Endothelial cell of umbilical vein (primary cell): ENCODE measurements at regions not wholly inside any gene's neighbourhood (a gene's known extent, or its start where the extent isn't known, plus 50 kb on each side); places are given as distances from the start of the nearest gene placed in this dataset.

Experiments
- BruUV-seq: library from RNA; stranded (reverse); fragments of 400-500 nt; replicated peaks from 2 replicates; lab custom pipeline; 2021; lab: Mats Ljungman, UMichigan
- CTCF ChIA-PET: fragments of 300-600, 350-600 bp; sonication (Branson Sonifier 250); formaldehyde crosslinking; loops from one replicate; lab custom pipeline; 2021; ENCODE audit warnings: antibody characterized with exemption, inconsistent platforms; lab: Charles Lee
- POLR2A ChIA-PET: fragments of 300-600, 350-600 bp; sonication (Branson Sonifier 250); formaldehyde crosslinking; loops from one replicate; lab custom pipeline; 2021; ENCODE audit warnings: antibody characterized with exemption, inconsistent platforms; lab: Charles Lee
- DNase-seq: peaks from one replicate; pipeline ENCODE4 v3.0.0-alpha.2; 2011; ENCODE audit warnings: low read depth, low spot score
- FAIRE-seq: peaks from 2 replicates; lab custom pipeline; 2011; peaks lifted over from hg19 to GRCh38; lab: Jason Lieb, UNC
- H2AFZ ChIP-seq: 2 replicates; pipeline ENCODE4 v1.6.0; 2012; ENCODE audit warnings: low read depth, low read length, control low read depth, inconsistent platforms
- H3K27ac ChIP-seq: 2 replicates; pipeline ENCODE4 v1.5.1; 2011; ENCODE audit warnings: low read depth, mild to moderate bottlenecking, control low read depth, low read length, moderate library complexity; ENCODE audit not compliant: insufficient read depth
- H3K27me3 ChIP-seq, 2 experiments: 2 replicates each; pipeline versions ENCODE4 v1.6.0 to v1.6.1; 2011; ENCODE audit warnings: low read length in 2 of 2, mixed read lengths in 1 of 2; ENCODE audit not compliant: control insufficient read depth in 2 of 2, insufficient read depth in 2 of 2
- H3K36me3 ChIP-seq, 2 experiments: 2 replicates in 1 of 2; 3 replicates in 1 of 2; pipeline ENCODE4 v1.5.1; 2011; ENCODE audit warnings: low read length in 2 of 2, mild to moderate bottlenecking in 1 of 2, moderate library complexity in 1 of 2; ENCODE audit not compliant: control insufficient read depth in 2 of 2, insufficient read depth in 2 of 2; ENCODE audit errors: extremely low read depth in 1 of 2
- H3K4me1 ChIP-seq: 3 replicates; pipeline ENCODE4 v1.5.1; 2011; ENCODE audit warnings: mild to moderate bottlenecking, low read length; ENCODE audit not compliant: control insufficient read depth, insufficient read depth; ENCODE audit errors: extremely low read depth
- H3K4me2 ChIP-seq: 2 replicates; pipeline ENCODE4 v1.6.1; 2011; ENCODE audit warnings: low read length, control low read depth, mixed read lengths; ENCODE audit not compliant: insufficient read depth
- H3K4me3 ChIP-seq, 3 experiments: fragments of 200-600 bp in 1 of 3; sonication (generic), shearing (Covaris generic) in 1 of 3; replicated peaks in 1 of 3; 2 replicates each; pipeline ENCODE4 v1.5.1; 2011 to 2016; ENCODE audit warnings: control low read depth in 3 of 3, low read length in 3 of 3, mild to moderate bottlenecking in 2 of 3, inconsistent platforms in 1 of 3, low read depth in 1 of 3, moderate library complexity in 1 of 3; ENCODE audit not compliant: insufficient read depth in 1 of 3
- H3K79me2 ChIP-seq: 2 replicates; pipeline ENCODE4 v1.6.0; 2012; ENCODE audit warnings: low read length, inconsistent platforms; ENCODE audit not compliant: control insufficient read depth, insufficient read depth
- H3K9ac ChIP-seq: replicated peaks from 2 replicates; pipeline ENCODE3; 2011; ENCODE audit warnings: low read length, control low read depth; ENCODE audit not compliant: insufficient read depth; ENCODE audit errors: extremely low read depth
- H3K9me1 ChIP-seq: replicated peaks from 3 replicates; pipeline ENCODE4 v1.6.0; 2011; ENCODE audit warnings: mild to moderate bottlenecking, low read length; ENCODE audit not compliant: control insufficient read depth, insufficient read depth; ENCODE audit errors: extremely low read depth
- H3K9me3 ChIP-seq: replicated peaks from 2 replicates; pipeline ENCODE4 v1.5.1; 2012; ENCODE audit warnings: low read length, inconsistent platforms; ENCODE audit not compliant: control insufficient read depth, insufficient read depth
- H4K20me1 ChIP-seq: replicated peaks from 2 replicates; pipeline ENCODE3; 2011; ENCODE audit warnings: mild to moderate bottlenecking, low read length; ENCODE audit not compliant: control insufficient read depth, insufficient read depth; ENCODE audit errors: extremely low read depth
- EZH2 ChIP-seq: IDR thresholded peaks from 2 replicates; pipeline ENCODE4 v1.6.1; 2012; ENCODE audit warnings: borderline replicate concordance, low read depth, mild to moderate bottlenecking, moderate library complexity, low read length, inconsistent platforms; ENCODE audit not compliant: severe bottlenecking
- FOS ChIP-seq: IDR thresholded peaks from 2 replicates; pipeline ENCODE4 v1.6.1; 2011; ENCODE audit warnings: mild to moderate bottlenecking, low read length, moderate library complexity, borderline replicate concordance; ENCODE audit not compliant: insufficient read depth
- GATA2 ChIP-seq: IDR thresholded peaks from 2 replicates; pipeline ENCODE4 v1.7.0; 2011; ENCODE audit warnings: low read depth, mild to moderate bottlenecking, moderate library complexity, mixed read lengths, low read length; ENCODE audit not compliant: insufficient read length, insufficient read depth
- JUN ChIP-seq: IDR thresholded peaks from 2 replicates; pipeline ENCODE4 v1.6.1; 2011; ENCODE audit warnings: borderline replicate concordance, low read depth; ENCODE audit not compliant: insufficient read length, insufficient read depth
- MAX ChIP-seq: IDR thresholded peaks from 2 replicates; pipeline ENCODE4 v1.6.1; 2011; ENCODE audit not compliant: insufficient read depth, insufficient read length
- MYC ChIP-seq: IDR thresholded peaks from one replicate; pipeline ENCODE4 v1.6.1; 2011; ENCODE audit warnings: mild to moderate bottlenecking, low read depth, low read length
- POLR2A ChIP-seq: IDR thresholded peaks from 2 replicates; pipeline ENCODE4 v1.6.1; 2012; ENCODE audit warnings: low read depth, mild to moderate bottlenecking, control low read depth, low read length
- POLR2AphosphoS5 ChIP-seq: IDR thresholded peaks from 2 replicates; pipeline ENCODE4 v1.6.1; 2012; ENCODE audit warnings: low read depth, mild to moderate bottlenecking, control low read depth, low read length, moderate library complexity; ENCODE audit not compliant: insufficient read depth
- dilution Hi-C: fragments of 300-500 bp; cut with MboI; formaldehyde crosslinking; loops from one replicate; pipeline ENCODE4 v1.15.0; 2019; ENCODE audit warnings: low sequenced_read_pairs; ENCODE audit not compliant: extremely low pct_ligation_motif_present
- intact Hi-C: fragments of 100-400 bp; cut with micrococcal nuclease; formaldehyde crosslinking; loops from one replicate; pipeline ENCODE4 v1.10.0; 2022
- TF ChIP-seq, protein P1 (sequence below), 2 donors: IDR thresholded peaks; 1 replicate in 1 of 2; 2 replicates in 1 of 2; pipeline ENCODE4 v1.5.1; 2011; ENCODE audit warnings: low read length in 2 of 2, mild to moderate bottlenecking in 2 of 2, moderate library complexity in 2 of 2, control low read depth in 1 of 2, inconsistent platforms in 1 of 2, low read depth in 1 of 2; ENCODE audit not compliant: insufficient read depth in 1 of 2; ENCODE audit errors: extremely low read depth in 1 of 2

DNA sequence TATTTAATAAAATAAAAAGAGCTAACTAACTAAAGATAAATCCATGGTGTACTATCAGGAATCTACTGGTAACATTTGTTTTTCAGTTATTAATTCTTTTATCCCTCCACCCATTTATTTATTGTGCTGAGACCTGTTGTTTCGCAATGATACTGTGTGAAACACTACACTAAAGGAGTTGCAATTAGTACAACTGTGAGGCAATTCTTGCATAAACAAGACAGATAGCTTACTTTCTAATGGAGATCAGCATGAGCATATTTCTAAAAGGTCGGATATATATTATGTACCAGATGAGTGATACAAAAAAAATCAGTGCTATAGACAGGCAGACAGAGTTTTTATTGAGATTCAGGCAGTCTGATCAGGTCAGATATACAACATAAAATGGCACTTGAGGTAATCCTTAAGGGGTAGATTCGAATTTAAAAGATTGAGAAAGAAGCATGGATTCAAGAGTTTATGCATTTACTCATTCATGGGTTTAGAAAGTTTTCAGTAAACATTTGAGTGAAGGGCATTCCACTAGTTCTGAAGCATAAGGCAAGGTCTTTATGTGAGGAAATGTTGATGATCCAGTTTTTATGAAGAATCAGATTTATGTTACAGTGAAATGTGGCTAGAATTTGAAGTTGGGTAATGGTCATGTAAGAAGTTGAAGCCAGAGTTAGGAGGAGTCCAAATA lies 147.6 kb downstream of the POLR1F start:
- H2AFZ ChIP-seq: no peak overlapping the region

More for the DNA sequence above, 147.6 kb downstream of the POLR1F start:
- Histone ChIP-seq H3K27ac (no peak overlapping the region), H3K4me3 (no peak overlapping the region), H3K4me2 (no peak overlapping the region), H3K4me1 (no peaks in the 10 kb centered on the region), H3K27me3 (no peaks in the 10 kb centered on the region), H3K9me1 (no peaks in the 10 kb centered on the region), H3K36me3 (no peaks in the 10 kb centered on the region), H3K9ac (no peak overlapping the region), H3K79me2 (no peaks in the 10 kb centered on the region), H4K20me1 (no peaks in the 10 kb centered on the region), H3K9me3 (no peaks in the 10 kb centered on the region)
- CTCF ChIA-PET: no interaction called here
- DNase-seq: no peak
- intact Hi-C loops (no loop called here), dilution Hi-C loops (no loop called here)
- no peak for FAIRE-seq
- BruUV-seq: no TSS peak
- POLR2A ChIA-PET: no interaction called here
- TF ChIP-seq, protein P1, sequence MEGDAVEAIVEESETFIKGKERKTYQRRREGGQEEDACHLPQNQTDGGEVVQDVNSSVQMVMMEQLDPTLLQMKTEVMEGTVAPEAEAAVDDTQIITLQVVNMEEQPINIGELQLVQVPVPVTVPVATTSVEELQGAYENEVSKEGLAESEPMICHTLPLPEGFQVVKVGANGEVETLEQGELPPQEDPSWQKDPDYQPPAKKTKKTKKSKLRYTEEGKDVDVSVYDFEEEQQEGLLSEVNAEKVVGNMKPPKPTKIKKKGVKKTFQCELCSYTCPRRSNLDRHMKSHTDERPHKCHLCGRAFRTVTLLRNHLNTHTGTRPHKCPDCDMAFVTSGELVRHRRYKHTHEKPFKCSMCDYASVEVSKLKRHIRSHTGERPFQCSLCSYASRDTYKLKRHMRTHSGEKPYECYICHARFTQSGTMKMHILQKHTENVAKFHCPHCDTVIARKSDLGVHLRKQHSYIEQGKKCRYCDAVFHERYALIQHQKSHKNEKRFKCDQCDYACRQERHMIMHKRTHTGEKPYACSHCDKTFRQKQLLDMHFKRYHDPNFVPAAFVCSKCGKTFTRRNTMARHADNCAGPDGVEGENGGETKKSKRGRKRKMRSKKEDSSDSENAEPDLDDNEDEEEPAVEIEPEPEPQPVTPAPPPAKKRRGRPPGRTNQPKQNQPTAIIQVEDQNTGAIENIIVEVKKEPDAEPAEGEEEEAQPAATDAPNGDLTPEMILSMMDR (IDR thresholded peaks at IDR 0.05; ENCODE audit: extremely low read depth in 1 of 2, insufficient read depth in 1 of 2, low read depth in 1 of 2, low read length in 2 of 2): no peak
- TF ChIP-seq JUN (no peak), FOS (no peak), MYC (no peak), GATA2 (no peak), POLR2A (no peak), MAX (no peak), EZH2 (no peak), POLR2AphosphoS5 (no peak)
